Esophagus squamous epithelium (tissue), 4 donors: ENCODE measurements at regions not wholly inside any gene's neighbourhood (a gene's known extent, or its start where the extent isn't known, plus 50 kb on each side); places are given as distances from the start of the nearest gene placed in this dataset.

Source experiments
- POLR2A ChIP-seq, 4 donors: fragments of 450-650 bp; IDR thresholded peaks; one replicate each; pipeline ENCODE4 v1.6.1; 2017; ENCODE audit warnings: antibody characterized with exemption in 4 of 4, mild to moderate bottlenecking in 4 of 4, moderate library complexity in 3 of 4
- TF ChIP-seq, protein P1 (sequence below), 6 experiments: fragments of 450-650 bp in 4 of 6; fragments of 200-600 bp in 2 of 6; sonication (generic) in 2 of 6; IDR thresholded peaks; one replicate each; pipeline ENCODE4 v1.5.1; 2016 to 2019; ENCODE audit warnings: antibody characterized with exemption in 6 of 6, mild to moderate bottlenecking in 4 of 6, moderate library complexity in 4 of 6

- no peak for TF ChIP-seq POLR2A (IDR thresholded peaks at IDR 0.05)
- TF ChIP-seq, protein P1, sequence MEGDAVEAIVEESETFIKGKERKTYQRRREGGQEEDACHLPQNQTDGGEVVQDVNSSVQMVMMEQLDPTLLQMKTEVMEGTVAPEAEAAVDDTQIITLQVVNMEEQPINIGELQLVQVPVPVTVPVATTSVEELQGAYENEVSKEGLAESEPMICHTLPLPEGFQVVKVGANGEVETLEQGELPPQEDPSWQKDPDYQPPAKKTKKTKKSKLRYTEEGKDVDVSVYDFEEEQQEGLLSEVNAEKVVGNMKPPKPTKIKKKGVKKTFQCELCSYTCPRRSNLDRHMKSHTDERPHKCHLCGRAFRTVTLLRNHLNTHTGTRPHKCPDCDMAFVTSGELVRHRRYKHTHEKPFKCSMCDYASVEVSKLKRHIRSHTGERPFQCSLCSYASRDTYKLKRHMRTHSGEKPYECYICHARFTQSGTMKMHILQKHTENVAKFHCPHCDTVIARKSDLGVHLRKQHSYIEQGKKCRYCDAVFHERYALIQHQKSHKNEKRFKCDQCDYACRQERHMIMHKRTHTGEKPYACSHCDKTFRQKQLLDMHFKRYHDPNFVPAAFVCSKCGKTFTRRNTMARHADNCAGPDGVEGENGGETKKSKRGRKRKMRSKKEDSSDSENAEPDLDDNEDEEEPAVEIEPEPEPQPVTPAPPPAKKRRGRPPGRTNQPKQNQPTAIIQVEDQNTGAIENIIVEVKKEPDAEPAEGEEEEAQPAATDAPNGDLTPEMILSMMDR (IDR thresholded peaks at IDR 0.05): no peak
Observed at GRCh38 chr2:239758279-239758877, 266.8 kb downstream of the NDUFA10 start.
